HL-60 (cell line): ENCODE measurements at regions not wholly inside any gene's neighbourhood (a gene's known extent, or its start where the extent isn't known, plus 50 kb on each side); places are given as distances from the start of the nearest gene placed in this dataset.

Experiments
- CTCF ChIP-seq: IDR thresholded peaks from one replicate; pipeline ENCODE4 v1.5.1; 2011; ENCODE audit warnings: low read length, control low read depth, inconsistent platforms; ENCODE audit not compliant: insufficient read depth
- GABPA ChIP-seq: IDR thresholded peaks from 2 replicates; pipeline ENCODE4 v1.6.1; 2012; ENCODE audit warnings: low read depth
- POLR2AphosphoS5 ChIP-seq: IDR thresholded peaks from 2 replicates; pipeline ENCODE4 v1.6.1; 2012; ENCODE audit warnings: low read depth
- SPI1 ChIP-seq: IDR thresholded peaks from 2 replicates; pipeline ENCODE4 v1.6.1; 2012; ENCODE audit warnings: low read depth, mild to moderate bottlenecking, borderline replicate concordance

GRCh38 chr9:89803403-89803802, 198.6 kb downstream of the GADD45G start:
- no peak for TF ChIP-seq CTCF
- no peak for TF ChIP-seq POLR2AphosphoS5
- no peak for TF ChIP-seq GABPA
- no peak for TF ChIP-seq SPI1
